ENCODE measurements at regions not wholly inside any gene's neighbourhood (a gene's known extent, or its start where the extent isn't known, plus 50 kb on each side); places are given as distances from the start of the nearest gene placed in this dataset.

DNA sequence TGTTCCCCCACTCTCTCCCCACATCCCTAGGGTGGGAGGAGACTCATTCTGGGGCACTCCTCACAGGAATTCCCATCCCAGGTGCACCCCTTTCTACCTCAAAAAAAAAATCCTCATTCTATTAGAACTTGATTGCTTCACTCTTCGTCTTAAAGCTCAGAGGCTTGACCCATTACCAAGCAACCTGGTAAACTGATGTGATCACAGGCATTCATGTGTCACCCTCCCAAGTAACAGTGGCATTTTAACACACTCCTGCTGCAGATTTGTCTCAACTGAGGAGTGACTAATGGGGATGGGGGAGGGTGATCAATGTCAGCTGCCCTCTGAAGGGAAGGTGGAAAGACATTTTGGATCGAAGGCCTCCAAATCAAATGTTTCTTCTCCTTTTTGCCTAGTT, 78.1 kb upstream of the PTHLH start:
- TF ChIP-seq, protein P1, sequence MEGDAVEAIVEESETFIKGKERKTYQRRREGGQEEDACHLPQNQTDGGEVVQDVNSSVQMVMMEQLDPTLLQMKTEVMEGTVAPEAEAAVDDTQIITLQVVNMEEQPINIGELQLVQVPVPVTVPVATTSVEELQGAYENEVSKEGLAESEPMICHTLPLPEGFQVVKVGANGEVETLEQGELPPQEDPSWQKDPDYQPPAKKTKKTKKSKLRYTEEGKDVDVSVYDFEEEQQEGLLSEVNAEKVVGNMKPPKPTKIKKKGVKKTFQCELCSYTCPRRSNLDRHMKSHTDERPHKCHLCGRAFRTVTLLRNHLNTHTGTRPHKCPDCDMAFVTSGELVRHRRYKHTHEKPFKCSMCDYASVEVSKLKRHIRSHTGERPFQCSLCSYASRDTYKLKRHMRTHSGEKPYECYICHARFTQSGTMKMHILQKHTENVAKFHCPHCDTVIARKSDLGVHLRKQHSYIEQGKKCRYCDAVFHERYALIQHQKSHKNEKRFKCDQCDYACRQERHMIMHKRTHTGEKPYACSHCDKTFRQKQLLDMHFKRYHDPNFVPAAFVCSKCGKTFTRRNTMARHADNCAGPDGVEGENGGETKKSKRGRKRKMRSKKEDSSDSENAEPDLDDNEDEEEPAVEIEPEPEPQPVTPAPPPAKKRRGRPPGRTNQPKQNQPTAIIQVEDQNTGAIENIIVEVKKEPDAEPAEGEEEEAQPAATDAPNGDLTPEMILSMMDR (conservative IDR thresholded peaks at IDR 0.05; ENCODE audit: low read depth, low read length), result no peak
- no peak for TF ChIP-seq RFX5 (IDR thresholded peaks at IDR 0.05; ENCODE audit: low read depth, low read length)
- peak; percentile 25; the same call in 1 of the 2 replicates for TF ChIP-seq CEBPB (IDR thresholded peaks at IDR 0.05; ENCODE audit: low read depth, low read length)
- no peak for TF ChIP-seq SMC3 (IDR thresholded peaks at IDR 0.05; ENCODE audit: low read depth, low read length)
- TF ChIP-seq POLR2A (IDR thresholded peaks at IDR 0.05; ENCODE audit: low read depth, low read length), result no peak
- no peak for TF ChIP-seq MXI1 (IDR thresholded peaks at IDR 0.05; ENCODE audit: borderline replicate concordance, low read depth, low read length)
- no peak for TF ChIP-seq CHD1 (IDR thresholded peaks at IDR 0.05; ENCODE audit: low read depth, low read length)
- no peak for TF ChIP-seq BHLHE40 (IDR thresholded peaks at IDR 0.05; ENCODE audit: low read depth, low read length)

Measured in IMR-90 (cell line).